HG03196 (cell line): ENCODE measurements at regions not wholly inside any gene's neighbourhood (a gene's known extent, or its start where the extent isn't known, plus 50 kb on each side); places are given as distances from the start of the nearest gene placed in this dataset.
"Not testable (repeated sequence)": the region's sequence is repeated elsewhere in the genome, so short reads cannot be mapped to it uniquely, and the experiment has no call there.

Source experiments
- ATAC-seq: cut with Tn5 transposase; IDR thresholded peaks from one replicate; pipeline ENCODE4 v1.9.1; 2021; ENCODE audit not compliant: unreplicated experiment

- no peak for ATAC-seq
These were observed 126.4 kb upstream of the SYT13 start for GRCh38 chr11:45412521-45412920.

GRCh38 chr11:45412051-45412471, 125.9 kb upstream of the SYT13 start:
- ATAC-seq = no peak

- no peak for ATAC-seq
These were observed 125.2 kb upstream of the SYT13 start for GRCh38 chr11:45411228-45411946.

GRCh38 chr11:45410391-45411227, 124.5 kb upstream of the SYT13 start:
- ATAC-seq = no peak

GRCh38 chr11:45409587-45409986, 123.4 kb upstream of the SYT13 start:
- no peak for ATAC-seq

GRCh38 chr11:45407226-45407625, 121.1 kb upstream of the SYT13 start:
- no peak for ATAC-seq

- ATAC-seq = no peak
These were observed 120.0 kb upstream of the SYT13 start for GRCh38 chr11:45405916-45406670.

- ATAC-seq = not testable (repeated sequence)
These were observed 117.4 kb upstream of the SYT13 start for GRCh38 chr11:45403521-45403920.

GRCh38 chr11:45402049-45402630, 116.0 kb upstream of the SYT13 start:
- no peak for ATAC-seq

- no peak for ATAC-seq
These were observed 114.5 kb upstream of the SYT13 start for GRCh38 chr11:45400591-45400990.

- no peak for ATAC-seq
These were observed 113.0 kb upstream of the SYT13 start for GRCh38 chr11:45399166-45399565.

GRCh38 chr11:45398325-45398724, 112.2 kb upstream of the SYT13 start:
- ATAC-seq = no peak

GRCh38 chr11:45396394-45396793, 110.3 kb upstream of the SYT13 start:
- no peak for ATAC-seq

- ATAC-seq = no peak
These were observed 109.8 kb upstream of the SYT13 start for GRCh38 chr11:45395947-45396346.

- ATAC-seq = no peak
These were observed 109.3 kb upstream of the SYT13 start for GRCh38 chr11:45395421-45395820.

GRCh38 chr11:45394294-45395085, 108.3 kb upstream of the SYT13 start:
- ATAC-seq = no peak

GRCh38 chr11:45393826-45394225, 107.7 kb upstream of the SYT13 start:
- ATAC-seq = no peak

- ATAC-seq = no peak
These were observed 107.2 kb upstream of the SYT13 start for GRCh38 chr11:45393334-45393733.

GRCh38 chr11:45392591-45393091, 106.5 kb upstream of the SYT13 start:
- ATAC-seq = no peak

- ATAC-seq = no peak
These were observed 106.0 kb upstream of the SYT13 start for GRCh38 chr11:45392154-45392553.
